ENCODE measurements at regions not wholly inside any gene's neighbourhood (a gene's known extent, or its start where the extent isn't known, plus 50 kb on each side); places are given as distances from the start of the nearest gene placed in this dataset.
"Not testable (repeated sequence)": the region's sequence is repeated elsewhere in the genome, so short reads cannot be mapped to it uniquely, and the experiment has no call there.

GRCh38 chr1:185396126-185396525, 79.1 kb upstream of the IVNS1ABP start:
- peak; percentile 34 for FAIRE-seq

DNA sequence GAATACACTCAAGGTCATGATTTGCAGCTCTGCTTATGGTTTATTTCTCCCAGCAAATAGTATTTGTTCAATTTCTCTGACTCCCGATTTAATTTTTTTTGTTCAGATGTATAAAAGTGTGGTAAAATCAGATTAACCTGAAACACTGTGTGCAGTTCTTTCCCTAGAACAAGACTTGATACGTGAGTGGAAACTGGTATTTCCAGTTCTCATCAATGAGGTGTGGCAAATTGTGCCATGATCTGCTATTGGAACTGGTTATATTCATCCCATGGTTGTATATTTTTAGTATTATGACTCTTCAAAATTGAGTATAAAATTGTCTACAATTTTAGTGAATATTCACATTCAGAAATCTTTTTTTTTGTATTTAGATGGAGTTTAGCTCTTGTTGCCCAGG, 76.8 kb upstream of the IVNS1ABP start:
- no peak for FAIRE-seq

DNA sequence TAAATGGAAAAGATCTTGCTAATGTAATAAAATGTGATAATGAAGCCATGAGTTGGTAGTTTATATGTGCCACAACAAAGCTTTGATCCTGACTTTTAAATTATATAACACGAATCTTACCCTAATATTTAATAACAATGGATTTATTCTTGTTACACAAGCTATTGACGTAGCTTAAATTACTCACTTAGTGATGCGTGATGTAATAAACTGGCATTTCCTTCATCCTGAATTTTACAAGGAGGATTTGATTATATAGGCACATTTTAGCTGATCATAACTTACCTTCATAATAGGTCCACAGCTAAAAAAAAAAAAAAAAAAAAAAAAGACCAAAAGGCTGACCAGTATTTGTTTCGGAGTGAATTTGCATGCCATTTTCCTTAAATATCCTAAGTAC, 76.2 kb upstream of the IVNS1ABP start:
- no peak for FAIRE-seq

- FAIRE-seq: no peak
These were observed 71.8 kb upstream of the IVNS1ABP start for GRCh38 chr1:185388815-185389214.

DNA sequence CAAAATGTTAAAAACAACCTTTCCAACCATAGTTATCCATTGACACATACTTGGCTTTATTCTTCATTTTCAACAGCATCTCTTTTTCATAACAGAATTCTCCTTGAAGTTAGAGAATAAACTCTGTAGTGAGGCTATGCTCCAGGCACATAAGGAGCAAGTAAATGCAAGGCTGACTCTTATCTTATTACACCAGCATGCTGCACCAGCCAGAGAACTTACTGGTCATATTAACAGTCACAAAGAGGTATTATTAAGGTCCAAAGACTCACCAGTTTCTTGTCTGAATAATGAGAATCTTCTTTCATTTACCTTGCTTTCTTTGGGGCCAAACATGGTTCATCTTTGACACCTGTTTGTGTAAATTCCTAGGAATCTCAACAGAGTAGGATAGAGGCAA, 71.3 kb upstream of the IVNS1ABP start:
- no peak for FAIRE-seq

- no peak for FAIRE-seq
These were observed 68.9 kb upstream of the IVNS1ABP start for GRCh38 chr1:185385991-185386390.

DNA sequence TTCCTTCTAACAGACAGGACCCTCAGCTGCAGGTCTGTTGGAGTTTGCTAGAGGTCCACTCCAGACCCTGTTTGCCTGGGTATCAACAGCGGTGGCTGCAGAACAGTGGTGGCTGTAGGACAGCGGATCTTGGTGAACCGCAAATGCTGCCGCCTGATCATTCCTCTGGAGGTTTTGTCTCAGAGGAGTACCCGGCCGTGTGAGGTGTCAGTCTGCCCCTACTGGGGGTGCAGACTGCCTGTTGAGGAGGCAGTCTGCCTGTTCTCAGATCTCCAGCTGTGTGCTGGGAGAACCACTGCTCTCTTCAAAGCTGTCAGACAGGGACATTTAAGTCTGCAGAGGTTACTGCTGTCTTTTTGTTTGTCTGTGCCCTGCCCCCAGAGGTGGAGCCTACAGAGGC, 66.8 kb upstream of the IVNS1ABP start:
- not testable (repeated sequence) for FAIRE-seq

GRCh38 chr1:185377831-185378230, 60.8 kb upstream of the IVNS1ABP start:
- no peak for FAIRE-seq

DNA sequence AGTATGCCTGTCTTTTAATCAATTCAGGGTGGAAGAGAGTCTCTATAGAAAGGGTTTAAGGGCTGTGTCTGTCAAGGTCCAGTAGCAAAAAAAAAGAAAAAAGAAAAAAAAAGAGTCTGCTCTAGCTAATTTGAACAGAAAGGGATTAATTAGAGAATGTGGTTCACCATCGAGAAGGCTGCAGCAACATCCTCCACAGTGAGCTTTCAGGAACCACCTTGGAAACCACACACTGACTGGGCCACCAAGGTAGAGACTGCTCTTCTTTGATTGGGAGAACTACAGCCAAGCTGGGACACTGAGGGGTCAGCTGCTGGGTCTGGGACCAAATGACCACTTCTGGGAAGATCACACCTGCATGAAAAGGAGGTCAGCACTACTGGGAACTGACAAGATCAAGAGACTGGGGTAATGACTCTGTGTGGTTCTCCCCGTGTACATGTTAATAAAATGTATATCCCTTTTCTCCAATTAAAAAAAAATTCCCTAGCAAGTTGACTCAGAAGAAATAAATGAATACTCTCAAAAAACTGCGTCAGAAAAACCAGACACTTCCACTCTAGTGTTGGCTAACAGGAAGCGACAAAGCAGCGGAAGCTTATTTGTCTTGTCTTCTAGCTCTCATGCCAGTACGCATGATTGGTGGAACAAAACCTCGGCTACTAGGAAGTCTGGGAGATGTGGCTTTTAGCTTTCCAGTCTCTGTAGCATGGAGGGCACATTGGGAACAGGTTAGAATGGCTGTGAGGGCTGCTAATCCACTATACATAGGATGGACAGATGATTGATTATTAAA, 60.0 kb upstream of the IVNS1ABP start:
- FAIRE-seq: no peak

- no peak for FAIRE-seq
These were observed 59.2 kb upstream of the IVNS1ABP start for GRCh38 chr1:185376288-185376687.

DNA sequence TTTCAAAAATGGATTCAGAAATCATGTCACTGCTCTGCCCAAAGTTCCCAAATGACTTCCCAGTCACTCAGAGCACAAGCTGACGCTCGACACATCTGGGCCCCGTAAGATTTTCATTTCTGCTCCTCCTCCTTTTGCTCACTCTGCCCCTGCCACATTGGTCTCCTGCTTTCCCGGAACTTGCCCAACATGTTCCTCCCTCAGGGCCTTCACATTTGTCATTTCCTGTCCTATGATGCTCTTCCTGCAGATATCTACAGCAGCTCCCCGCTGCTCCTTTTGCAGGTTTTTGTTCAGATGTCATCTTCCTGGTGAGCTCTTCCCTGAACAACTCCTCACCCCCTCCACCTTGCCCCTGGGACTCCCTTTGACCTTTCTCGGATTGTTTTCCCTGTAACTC, 58.5 kb upstream of the IVNS1ABP start:
- FAIRE-seq: no peak

GRCh38 chr1:185373813-185374529, 56.9 kb upstream of the IVNS1ABP start:
- no peak for FAIRE-seq

DNA sequence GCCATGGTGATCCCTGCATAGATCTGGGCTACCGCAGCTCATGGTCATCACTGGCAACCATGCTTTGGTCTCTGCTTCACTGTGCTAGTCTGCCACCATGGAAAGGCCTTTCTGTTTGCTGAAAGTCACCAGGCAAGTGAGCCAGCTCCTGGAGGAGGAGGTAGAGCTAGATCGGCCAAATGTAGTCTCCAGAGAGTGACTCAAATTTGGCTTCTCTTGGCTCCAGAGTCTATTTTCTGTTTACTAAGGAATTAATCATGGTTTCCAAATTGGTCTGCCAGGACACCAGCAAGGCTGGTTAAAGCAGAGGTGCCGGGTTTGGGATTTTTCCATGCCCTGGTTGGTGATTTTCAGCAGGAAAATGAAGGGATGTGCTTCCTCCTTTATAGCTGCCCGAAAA, 52.7 kb upstream of the IVNS1ABP start:
- FAIRE-seq: no peak

- no peak for FAIRE-seq
These were observed 52.0 kb upstream of the IVNS1ABP start for GRCh38 chr1:185368913-185369491.

DNA sequence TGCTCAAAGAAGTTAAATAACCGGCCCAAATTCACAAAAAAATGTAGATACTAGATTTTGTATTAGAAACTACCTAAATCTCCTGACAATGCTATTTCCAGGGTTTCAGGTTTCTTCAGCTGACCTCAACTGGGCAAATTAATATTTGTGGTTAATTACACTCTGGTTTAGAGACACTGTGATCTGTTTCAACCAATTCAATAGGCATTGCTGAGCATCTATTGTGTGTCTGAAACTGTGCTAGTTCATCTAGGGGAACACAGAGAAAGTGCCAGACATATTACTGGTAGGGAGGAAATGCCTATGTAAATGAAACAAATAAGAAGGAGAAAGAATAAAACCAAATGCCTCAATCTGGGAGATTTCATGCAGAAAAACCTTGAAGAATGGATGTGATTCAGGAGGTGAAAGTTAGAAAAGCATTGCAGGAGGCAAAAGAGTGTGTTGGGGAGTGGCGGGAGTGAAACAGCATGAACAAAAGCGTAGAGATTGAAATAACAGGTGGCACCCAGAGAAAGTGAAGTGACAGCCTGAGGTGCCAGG, 51.3 kb upstream of the IVNS1ABP start:
- FAIRE-seq: no peak

DNA sequence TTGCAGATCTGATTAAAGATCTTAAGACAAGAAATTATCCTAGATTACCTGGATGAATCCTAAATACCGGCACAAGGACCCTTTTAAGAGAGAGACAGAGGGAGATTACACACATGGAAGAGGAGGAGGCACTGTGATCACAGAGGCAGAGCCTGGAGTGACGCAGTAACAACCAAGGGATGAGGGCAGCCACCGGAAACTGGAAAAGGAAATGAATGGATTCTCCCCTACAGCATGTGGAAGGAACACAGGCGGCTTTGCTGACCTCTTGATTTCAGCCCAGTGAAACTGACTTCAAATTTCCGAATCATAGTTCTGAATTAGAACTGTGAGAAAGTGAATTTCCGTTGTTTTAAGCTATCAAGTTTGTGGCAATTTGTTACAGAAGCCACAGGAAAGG, 50.2 kb upstream of the IVNS1ABP start:
- no peak for FAIRE-seq
